Adrenal gland (tissue), 9 donors: ENCODE measurements at regions not wholly inside any gene's neighbourhood (a gene's known extent, or its start where the extent isn't known, plus 50 kb on each side); places are given as distances from the start of the nearest gene placed in this dataset.

Experiments used
- DNase-seq, 7 donors: peaks; one replicate each; pipeline ENCODE4 v3.0.0-alpha.2; 2019 to 2020
- H3K27ac ChIP-seq, 5 donors: fragments of 200-600 bp; sonication (generic) in 4 of 5; 1 replicate in 3 of 5; 2 replicates in 2 of 5; pipeline versions ENCODE4 v1.5.1 to v1.8.0; 2016 to 2020; ENCODE audit warnings: mild to moderate bottlenecking in 1 of 5
- H3K27me3 ChIP-seq: fragments of 200-600 bp; 2 replicates; pipeline ENCODE4 v1.8.0; 2021
- H3K36me3 ChIP-seq, 2 donors: fragments of 200-600 bp; replicated peaks in 1 of 2; 1 replicate in 1 of 2; 2 replicates in 1 of 2; pipeline versions ENCODE4 v1.5.1 to v1.8.0; 2018 to 2022
- H3K4me1 ChIP-seq, 2 donors: fragments of 200-600 bp; replicated peaks in 1 of 2; 1 replicate in 1 of 2; 2 replicates in 1 of 2; pipeline versions ENCODE4 v1.5.1 to v1.8.0; 2018 to 2021
- H3K4me3 ChIP-seq, 4 donors: fragments of 200-600 bp; sonication (generic) in 3 of 4; one replicate each; pipeline ENCODE4 v1.5.1; 2016 to 2018
- H3K9me3 ChIP-seq, 3 donors: fragments of 200-600 bp; sonication (generic) in 1 of 3; replicated peaks in 1 of 3; 1 replicate in 2 of 3; 2 replicates in 1 of 3; pipeline versions ENCODE4 v1.5.1 to v1.8.0; 2016 to 2021
- CTCF ChIP-seq, 6 experiments: fragments of 450-650 bp in 4 of 6; fragments of 200-600 bp in 2 of 6; sonication (generic) in 1 of 6; IDR thresholded peaks; 1 replicate in 5 of 6; 2 replicates in 1 of 6; pipeline versions ENCODE4 v1.5.1 to v1.8.0; 2016 to 2021; ENCODE audit warnings: antibody characterized with exemption in 6 of 6, mild to moderate bottlenecking in 2 of 6, moderate library complexity in 1 of 6
- POLR2A ChIP-seq, 2 donors: fragments of 450-650 bp; IDR thresholded peaks; one replicate each; pipeline ENCODE4 v1.6.1; 2017; ENCODE audit warnings: antibody characterized with exemption in 2 of 2, mild to moderate bottlenecking in 2 of 2, moderate library complexity in 1 of 2
- WGBS, 4 donors: extraction: QIAGEN DNeasy Blood & Tissue Kit in 2 of 4; methylation state at CpG; one replicate each; pipeline versions ENCODE4 v1.1.5 to v1.1.7; 2013 to 2017; 5-methylcytosine and 5-hydroxymethylcytosine counted together
- intact Hi-C, 2 donors: fragments of 100-400 bp; cut with DNase I; formaldehyde crosslinking; loops; one replicate each; pipeline versions ENCODE4 v1.14.1 to v1.15.0; 2022 to 2023
- donor health status: healthy with polysubstance abuse.
- donor health status: Bipolar disorder and iron deficiency.
- donor health status: DM: yes; HTN: yes; CAD: no.
- donor health status: DM: no; HTN: no; CAD: no.
- donor health status: DM: no; HTN: no; CAD: no.

- TF ChIP-seq CTCF (IDR thresholded peaks at IDR 0.05) (no peak), POLR2A (IDR thresholded peaks at IDR 0.05) (no peak)
- no peak for DNase-seq
- H3K4me1 ChIP-seq, result no peaks in the 10 kb centered on the region
- H3K27ac ChIP-seq, result no peak overlapping the region
- H3K36me3 ChIP-seq, result no peaks in the 10 kb centered on the region
- no peak overlapping the region for H3K4me3 ChIP-seq
- H3K27me3 ChIP-seq, result no peaks in the 10 kb centered on the region
- H3K9me3 ChIP-seq, result no peaks in the 10 kb centered on the region
- WGBS, 4 donors, result 66 to 82% (median 75%) methylated on average over 3 of the region's 3 CpGs
- intact Hi-C loops, result no loop called here
Observed at GRCh38 chr7:88484551-88484950, 177.9 kb upstream of the STEAP4 start.

GRCh38 chr7:88480896-88481295, 174.2 kb upstream of the STEAP4 start:
- no peaks in the 10 kb centered on the region for H3K4me1 ChIP-seq
- no peaks in the 10 kb centered on the region for H3K36me3 ChIP-seq
- H3K4me3 ChIP-seq, result no peak overlapping the region
- H3K9me3 ChIP-seq, result no peaks in the 10 kb centered on the region
- intact Hi-C loops, result no loop called here
- no peaks in the 10 kb centered on the region for H3K27me3 ChIP-seq
- no peak overlapping the region for H3K27ac ChIP-seq
- TF ChIP-seq POLR2A (IDR thresholded peaks at IDR 0.05), result no peak
- no peak for TF ChIP-seq CTCF (IDR thresholded peaks at IDR 0.05)
- peak in 3 of 7 donors; percentile 13 to 15 (median 14) for DNase-seq

GRCh38 chr7:88480271-88480670, 173.6 kb upstream of the STEAP4 start:
- no peak for DNase-seq
- WGBS, 4 donors, result 67 to 85% (median 73%) methylated on average over 4 of the region's 4 CpGs
- intact Hi-C loops, result no loop called here
- no peak overlapping the region for H3K4me3 ChIP-seq
- no peaks in the 10 kb centered on the region for H3K27me3 ChIP-seq
- H3K9me3 ChIP-seq, result no peaks in the 10 kb centered on the region
- TF ChIP-seq POLR2A (IDR thresholded peaks at IDR 0.05), result no peak
- no peak for TF ChIP-seq CTCF (IDR thresholded peaks at IDR 0.05)
- no peaks in the 10 kb centered on the region for H3K36me3 ChIP-seq
- H3K4me1 ChIP-seq, result no peaks in the 10 kb centered on the region
- no peak overlapping the region for H3K27ac ChIP-seq

GRCh38 chr7:88477976-88478375, 171.3 kb upstream of the STEAP4 start:
- H3K27ac ChIP-seq, result no peak overlapping the region
- intact Hi-C loops, result no loop called here
- DNase-seq, result no peak

More at GRCh38 chr7:88477976-88478375, 171.3 kb upstream of the STEAP4 start:
- Histone ChIP-seq H3K36me3 (no peaks in the 10 kb centered on the region), H3K9me3 (no peaks in the 10 kb centered on the region), H3K4me1 (no peaks in the 10 kb centered on the region), H3K27me3 (no peaks in the 10 kb centered on the region), H3K4me3 (no peak overlapping the region)
- no peak for TF ChIP-seq CTCF (IDR thresholded peaks at IDR 0.05)
- TF ChIP-seq POLR2A (IDR thresholded peaks at IDR 0.05), result no peak
